ENCODE measurements at regions not wholly inside any gene's neighbourhood (a gene's known extent, or its start where the extent isn't known, plus 50 kb on each side); places are given as distances from the start of the nearest gene placed in this dataset.

DNA sequence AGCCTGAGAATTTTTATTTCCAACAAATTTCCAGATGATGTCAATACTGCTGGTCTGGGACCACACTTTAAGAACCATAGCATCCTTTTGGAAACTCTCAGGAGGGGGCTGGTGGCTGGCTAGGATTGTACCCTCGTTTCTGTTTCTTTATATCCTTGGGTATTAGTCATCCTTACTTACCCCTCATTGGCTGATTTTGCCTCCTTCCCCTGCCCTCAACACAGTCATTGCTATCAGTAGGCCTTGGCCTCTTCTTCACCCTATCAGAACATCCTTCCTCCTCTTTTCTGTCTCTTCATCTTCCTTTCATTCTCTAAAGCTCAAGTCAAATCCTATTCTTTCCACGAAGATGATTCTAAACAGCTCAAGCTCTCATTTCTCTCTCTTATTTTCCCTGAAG, 148.5 kb downstream of the ELOVL4 start:
- Histone ChIP-seq H3K27me3 (ENCODE audit: control insufficient read depth, insufficient read depth, low read length) (no peaks in the 10 kb centered on the region), H3K4me3 (ENCODE audit: low read depth, low read length) (no peak overlapping the region), H3K36me3 (ENCODE audit: control insufficient read depth, insufficient read depth, low read length) (no peaks in the 10 kb centered on the region)
- TF ChIP-seq, protein P1, sequence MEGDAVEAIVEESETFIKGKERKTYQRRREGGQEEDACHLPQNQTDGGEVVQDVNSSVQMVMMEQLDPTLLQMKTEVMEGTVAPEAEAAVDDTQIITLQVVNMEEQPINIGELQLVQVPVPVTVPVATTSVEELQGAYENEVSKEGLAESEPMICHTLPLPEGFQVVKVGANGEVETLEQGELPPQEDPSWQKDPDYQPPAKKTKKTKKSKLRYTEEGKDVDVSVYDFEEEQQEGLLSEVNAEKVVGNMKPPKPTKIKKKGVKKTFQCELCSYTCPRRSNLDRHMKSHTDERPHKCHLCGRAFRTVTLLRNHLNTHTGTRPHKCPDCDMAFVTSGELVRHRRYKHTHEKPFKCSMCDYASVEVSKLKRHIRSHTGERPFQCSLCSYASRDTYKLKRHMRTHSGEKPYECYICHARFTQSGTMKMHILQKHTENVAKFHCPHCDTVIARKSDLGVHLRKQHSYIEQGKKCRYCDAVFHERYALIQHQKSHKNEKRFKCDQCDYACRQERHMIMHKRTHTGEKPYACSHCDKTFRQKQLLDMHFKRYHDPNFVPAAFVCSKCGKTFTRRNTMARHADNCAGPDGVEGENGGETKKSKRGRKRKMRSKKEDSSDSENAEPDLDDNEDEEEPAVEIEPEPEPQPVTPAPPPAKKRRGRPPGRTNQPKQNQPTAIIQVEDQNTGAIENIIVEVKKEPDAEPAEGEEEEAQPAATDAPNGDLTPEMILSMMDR (IDR thresholded peaks at IDR 0.05; ENCODE audit: insufficient read depth, low read length, poor library complexity, severe bottlenecking) = no peak
- no peak for DNase-seq (ENCODE audit: low read depth)

DNA sequence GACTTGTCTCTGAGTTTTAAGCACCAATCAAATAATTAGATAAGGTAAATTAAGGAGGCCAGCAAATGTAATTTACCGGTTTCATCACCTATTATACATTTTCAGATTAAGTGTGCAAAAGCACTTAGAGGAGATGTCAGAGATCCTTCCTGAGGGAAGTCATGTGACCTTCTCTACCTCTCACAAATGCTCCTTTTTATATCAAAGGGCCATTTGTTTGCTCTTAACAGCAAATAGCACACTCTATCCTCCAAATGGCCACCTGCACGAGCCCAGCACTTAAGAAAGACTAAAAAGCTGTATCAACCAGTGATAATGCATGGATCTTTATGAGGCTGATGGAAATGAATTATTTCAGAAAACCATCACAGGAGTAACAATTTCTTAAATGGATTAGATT, 149.4 kb downstream of the ELOVL4 start:
- Histone ChIP-seq H3K27me3 (ENCODE audit: control insufficient read depth, insufficient read depth, low read length) (no peaks in the 10 kb centered on the region), H3K4me3 (ENCODE audit: low read depth, low read length) (no peak overlapping the region)
- TF ChIP-seq, protein P1 (IDR thresholded peaks at IDR 0.05; ENCODE audit: insufficient read depth, low read length, poor library complexity, severe bottlenecking) = no peak

DNA sequence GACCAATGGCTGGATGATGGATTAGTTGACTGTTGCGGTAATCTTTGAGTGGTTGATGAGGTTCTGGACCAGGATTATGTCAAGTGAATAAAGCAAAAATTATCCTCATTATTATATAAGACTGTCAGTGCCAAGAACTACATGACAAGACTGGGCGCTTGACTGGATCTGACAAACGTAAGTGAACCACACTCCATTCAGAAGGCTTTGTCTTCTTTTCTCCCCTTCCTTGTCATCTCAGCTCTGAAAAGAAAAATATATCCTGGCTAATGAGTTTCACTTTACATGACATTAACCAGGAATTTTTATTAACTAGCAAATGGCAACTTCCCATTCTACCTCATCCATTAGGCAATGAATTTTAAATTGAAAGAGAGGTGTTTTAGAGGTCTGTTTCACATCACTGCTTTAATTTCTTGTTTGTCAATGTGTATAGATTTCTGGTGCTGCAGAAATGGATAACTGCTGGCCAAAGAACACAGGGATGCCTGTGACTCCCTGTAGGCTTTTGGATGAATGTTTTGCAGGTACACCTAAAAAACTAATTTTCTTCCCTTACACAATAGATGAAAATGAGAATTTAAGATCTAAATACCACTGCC, 150.1 kb downstream of the ELOVL4 start:
- no peak for DNase-seq (ENCODE audit: low read depth)
- Histone ChIP-seq H3K36me3 (ENCODE audit: control insufficient read depth, insufficient read depth, low read length) (no peaks in the 10 kb centered on the region), H3K27me3 (ENCODE audit: control insufficient read depth, insufficient read depth, low read length) (no peaks in the 10 kb centered on the region), H3K4me3 (ENCODE audit: low read depth, low read length) (no peak overlapping the region)
- TF ChIP-seq, protein P1 (IDR thresholded peaks at IDR 0.05; ENCODE audit: insufficient read depth, low read length, poor library complexity, severe bottlenecking) = no peak

More for the DNA sequence above, 149.4 kb downstream of the ELOVL4 start:
- no peaks in the 10 kb centered on the region for H3K36me3 ChIP-seq (ENCODE audit: control insufficient read depth, insufficient read depth, low read length)
- no peak for DNase-seq (ENCODE audit: low read depth)

DNA sequence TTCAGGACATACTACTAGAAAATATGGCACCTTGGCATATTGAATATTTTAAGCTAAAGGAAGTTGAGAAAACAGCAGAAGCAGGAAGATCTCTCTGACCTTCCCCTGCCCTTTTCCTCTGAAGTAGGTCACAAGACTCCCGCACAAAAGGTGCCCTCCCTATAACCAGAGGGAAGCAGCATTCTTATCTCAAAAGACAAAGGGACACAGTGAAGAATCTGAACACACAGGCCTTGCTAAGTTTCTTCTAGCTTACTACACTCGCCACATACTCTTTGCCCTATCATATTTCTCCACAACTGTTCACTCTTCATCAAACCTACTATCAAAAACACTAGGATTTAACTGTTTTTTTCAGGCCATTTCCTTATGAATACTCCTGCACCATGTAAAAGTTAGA, 151.2 kb downstream of the ELOVL4 start:
- Histone ChIP-seq H3K36me3 (ENCODE audit: control insufficient read depth, insufficient read depth, low read length) (no peaks in the 10 kb centered on the region), H3K27me3 (ENCODE audit: control insufficient read depth, insufficient read depth, low read length) (no peaks in the 10 kb centered on the region), H3K4me3 (ENCODE audit: low read depth, low read length) (no peak overlapping the region)
- TF ChIP-seq, protein P1 (IDR thresholded peaks at IDR 0.05; ENCODE audit: insufficient read depth, low read length, poor library complexity, severe bottlenecking) = no peak
- DNase-seq (ENCODE audit: low read depth) = no peak

DNA sequence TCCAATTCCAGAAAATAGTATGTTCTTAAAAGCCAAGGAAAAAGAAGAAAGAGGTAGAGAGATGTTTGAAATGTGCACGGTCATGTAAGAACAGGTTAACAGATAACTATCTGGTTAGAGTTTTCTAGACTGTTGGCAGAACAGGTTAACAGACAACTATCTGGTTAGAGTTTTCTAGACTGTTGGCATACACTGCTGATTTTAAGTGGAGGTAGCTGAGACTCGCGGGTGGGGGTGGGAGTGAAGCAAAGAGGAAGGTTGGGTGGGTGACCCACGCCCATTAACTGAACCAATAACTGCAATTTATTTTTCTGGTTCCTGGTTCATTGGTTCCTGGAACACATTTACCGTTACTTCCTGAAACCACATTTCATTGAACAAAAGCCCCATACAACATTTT, 157.5 kb downstream of the ELOVL4 start:
- Histone ChIP-seq H3K27me3 (ENCODE audit: control insufficient read depth, insufficient read depth, low read length) (no peaks in the 10 kb centered on the region), H3K36me3 (ENCODE audit: control insufficient read depth, insufficient read depth, low read length) (no peaks in the 10 kb centered on the region), H3K4me3 (ENCODE audit: low read depth, low read length) (no peak overlapping the region)
- TF ChIP-seq, protein P1 (IDR thresholded peaks at IDR 0.05; ENCODE audit: insufficient read depth, low read length, poor library complexity, severe bottlenecking) = no peak
- no peak for DNase-seq (ENCODE audit: low read depth)

DNA sequence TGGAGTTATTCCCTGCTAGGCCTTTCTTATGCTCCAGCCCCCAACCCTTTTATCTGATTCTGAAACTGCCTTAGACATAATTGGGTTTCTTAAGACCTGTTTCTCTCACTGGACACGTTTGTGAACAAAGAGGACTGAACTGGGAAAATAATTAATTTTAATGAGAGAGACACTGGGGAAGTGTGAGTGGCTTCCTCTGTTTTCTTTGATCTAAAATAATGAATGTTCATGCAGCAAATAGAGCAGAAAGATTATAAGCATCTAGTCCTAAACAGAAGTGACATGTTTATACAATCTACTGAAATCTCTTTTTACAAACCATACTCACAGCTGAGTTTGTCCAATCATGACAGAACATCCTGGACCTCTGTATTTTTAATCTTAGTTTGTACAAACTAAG, 157.6 kb downstream of the SH3BGRL2 start:
- no peaks in the 10 kb centered on the region for H3K27me3 ChIP-seq (ENCODE audit: control insufficient read depth, insufficient read depth, low read length)
- TF ChIP-seq, protein P1 (IDR thresholded peaks at IDR 0.05; ENCODE audit: insufficient read depth, low read length, poor library complexity, severe bottlenecking) = no peak
- H3K36me3 ChIP-seq (ENCODE audit: control insufficient read depth, insufficient read depth, low read length) = no peaks in the 10 kb centered on the region
- no peak overlapping the region for H3K4me3 ChIP-seq (ENCODE audit: low read depth, low read length)
- DNase-seq (ENCODE audit: low read depth) = no peak
